NCI-H2081 (cell line): ENCODE measurements at regions not wholly inside any gene's neighbourhood (a gene's known extent, or its start where the extent isn't known, plus 50 kb on each side); places are given as distances from the start of the nearest gene placed in this dataset.
A peak's percentile ranks its signal among the peaks of the same experiment; 100 is the strongest.

Experiments used
- DNase-seq, 2 experiments: peaks; one replicate each; lab custom pipeline; 2025; lab: John Stamatoyannopoulos, UW

- DNase-seq = no peak
Observed at GRCh38 chr6:44662461-44663121, 275.1 kb downstream of the CDC5L start.

GRCh38 chr6:44663860-44664634, 276.5 kb downstream of the CDC5L start:
- DNase-seq = no peak

DNA sequence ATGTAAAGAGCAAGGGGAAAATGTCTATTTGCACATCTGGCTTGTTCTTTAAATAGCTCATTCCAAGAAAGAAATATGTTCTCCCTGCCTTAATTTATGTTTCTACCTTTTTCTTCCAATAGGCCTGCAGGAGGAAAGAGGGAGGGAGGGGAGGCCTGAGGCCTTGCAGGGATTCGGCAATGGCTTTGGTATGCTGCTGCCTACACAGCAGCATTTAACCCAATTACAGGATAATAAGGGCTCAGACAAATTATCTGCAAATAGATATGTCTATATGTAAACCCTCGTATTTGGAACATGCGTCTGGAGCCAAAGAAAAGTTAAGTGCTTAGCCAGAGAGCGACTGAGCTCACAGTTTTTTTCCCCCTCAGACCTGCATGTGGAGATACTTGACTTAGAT, 277.2 kb downstream of the CDC5L start:
- DNase-seq = peak; percentile 29 to 58

DNA sequence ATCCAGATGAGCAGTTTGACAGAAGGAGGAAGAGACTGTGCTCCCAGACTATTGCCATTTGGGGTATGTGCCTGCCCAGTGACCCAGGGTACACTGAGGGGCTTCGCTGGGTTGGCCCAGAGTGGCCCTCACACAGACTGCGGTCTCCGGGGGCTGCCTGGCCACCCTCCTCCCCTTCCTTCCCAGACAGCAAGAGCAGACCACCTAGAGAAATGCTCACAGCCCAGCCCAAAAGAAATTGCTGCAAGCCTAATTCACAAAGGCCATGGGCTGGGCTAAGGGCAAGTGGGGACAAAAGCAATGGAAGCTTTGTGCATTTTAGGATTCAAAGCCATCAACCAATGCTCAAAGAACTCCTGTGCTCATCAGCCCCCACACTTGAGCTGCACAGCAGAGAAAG, 277.6 kb downstream of the CDC5L start:
- no peak for DNase-seq

- no peak for DNase-seq
Observed at GRCh38 chr6:44665683-44666082, 278.2 kb downstream of the CDC5L start.

GRCh38 chr6:44666324-44666723, 278.8 kb downstream of the CDC5L start:
- DNase-seq = no peak

DNA sequence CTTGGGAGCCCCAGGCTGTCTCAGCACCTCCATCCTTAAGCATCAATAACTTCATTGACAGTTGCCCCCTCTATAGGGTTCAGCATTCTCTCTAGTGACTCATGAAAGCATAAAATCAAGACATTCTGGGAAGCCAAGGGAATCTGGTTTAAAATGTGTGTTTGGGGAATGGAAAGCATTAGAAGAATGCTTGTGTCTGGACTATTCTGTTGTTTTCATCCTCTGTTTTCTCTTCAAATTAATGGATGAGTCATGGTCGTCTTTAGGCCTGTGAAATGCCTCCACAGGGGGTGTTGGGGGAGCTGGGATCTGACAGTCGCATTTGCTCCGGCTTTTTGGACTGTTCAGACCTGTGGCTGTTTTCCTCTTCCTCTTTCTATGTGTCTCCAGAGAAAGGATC, 279.7 kb downstream of the CDC5L start:
- no peak for DNase-seq

GRCh38 chr6:44667668-44668390, 280.3 kb downstream of the CDC5L start:
- DNase-seq = no peak

DNA sequence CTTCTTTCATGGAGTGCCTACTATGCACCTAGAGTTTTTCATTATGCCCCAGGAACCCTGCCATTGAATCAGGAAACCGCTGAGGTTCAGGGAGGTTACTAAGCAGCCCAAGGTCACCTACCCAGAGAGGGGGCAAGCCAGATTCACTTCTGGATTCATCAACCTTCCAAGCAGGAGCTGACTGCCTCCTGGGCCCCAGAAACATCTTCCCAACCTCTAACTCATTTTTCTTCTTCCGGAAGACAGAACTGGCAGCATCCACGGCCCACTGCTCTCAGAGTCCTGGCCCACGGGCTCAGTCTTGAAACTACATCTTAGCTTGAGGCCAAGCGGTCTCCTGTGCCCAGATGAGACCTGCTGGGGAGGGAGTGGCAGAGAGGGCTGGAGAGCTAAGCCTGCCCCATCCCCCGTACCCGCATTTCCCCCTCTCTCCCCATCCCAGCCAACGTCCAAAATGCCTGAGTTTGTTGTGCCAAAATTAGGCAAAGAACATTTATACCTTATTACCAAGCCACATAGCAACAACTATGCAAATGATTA, 281.0 kb downstream of the CDC5L start:
- DNase-seq = no peak

- DNase-seq = no peak
Observed at GRCh38 chr6:44668976-44669934, 281.7 kb downstream of the CDC5L start.

GRCh38 chr6:44670146-44670545, 282.6 kb downstream of the CDC5L start:
- no peak for DNase-seq

DNA sequence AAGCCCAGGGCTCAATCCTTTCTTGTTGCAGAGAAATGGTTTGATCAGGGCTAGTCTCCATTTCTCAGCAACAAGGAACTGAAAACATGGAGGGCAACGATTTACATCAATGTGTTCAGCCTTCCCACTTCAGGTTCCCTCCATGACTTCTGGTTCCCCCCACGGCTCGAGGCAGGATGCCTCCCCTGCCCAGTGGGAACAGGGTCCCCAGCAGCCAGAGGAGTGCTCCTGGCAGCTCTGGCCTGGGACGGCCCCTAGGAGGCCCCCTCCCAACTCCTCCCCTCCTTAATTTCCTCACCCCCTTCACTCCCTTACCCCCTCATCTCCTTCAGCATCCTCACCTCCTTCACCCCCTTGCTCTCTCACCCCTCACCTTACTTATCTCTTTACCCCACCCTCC, 283.8 kb downstream of the CDC5L start:
- no peak for DNase-seq

DNA sequence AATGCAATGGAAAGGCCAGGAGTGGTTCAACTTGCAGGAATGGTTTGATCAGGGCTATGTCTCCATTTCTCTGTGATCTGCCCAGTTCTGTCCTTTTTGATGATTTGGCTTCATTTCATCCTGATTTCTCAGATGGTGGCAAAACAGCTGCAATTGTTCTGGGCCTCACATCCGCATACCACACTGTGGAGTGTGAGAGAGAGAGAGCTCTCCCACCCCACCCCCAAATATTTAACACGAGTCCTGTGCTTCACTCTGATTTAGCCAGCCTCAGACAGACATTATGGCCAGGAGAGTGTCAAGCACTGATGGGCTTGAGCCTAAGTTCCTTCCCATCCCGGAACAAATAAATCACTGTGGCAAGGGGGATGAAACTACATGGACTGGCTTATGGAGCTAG, 284.6 kb downstream of the CDC5L start:
- DNase-seq = no peak

GRCh38 chr6:44672841-44673240, 285.3 kb downstream of the CDC5L start:
- DNase-seq = no peak

- DNase-seq = no peak
Observed at GRCh38 chr6:44674226-44675155, 287.0 kb downstream of the CDC5L start.

GRCh38 chr6:44675449-44675848, 287.9 kb downstream of the CDC5L start:
- DNase-seq = no peak

- DNase-seq = no peak
Observed at GRCh38 chr6:44676246-44676790, 288.8 kb downstream of the CDC5L start.

GRCh38 chr6:44676826-44677433, 289.4 kb downstream of the CDC5L start:
- no peak for DNase-seq

- no peak for DNase-seq
Observed at GRCh38 chr6:44678252-44678935, 290.9 kb downstream of the CDC5L start.
